ENCODE measurements at regions not wholly inside any gene's neighbourhood (a gene's known extent, or its start where the extent isn't known, plus 50 kb on each side); places are given as distances from the start of the nearest gene placed in this dataset.

- TF ChIP-seq ZNF318 (CRISPR knock-in tag; IDR thresholded peaks at IDR 0.05) (peak; percentile 96), DR1 (CRISPR knock-in tag; IDR thresholded peaks at IDR 0.05) (no peak), PHB2 (IDR thresholded peaks at IDR 0.05; ENCODE audit: partially characterized antibody) (no peak), NRL (CRISPR knock-in tag; IDR thresholded peaks at IDR 0.05; ENCODE audit: borderline replicate concordance) (no peak; the same call in 1 of the 2 replicates), ZBTB43 (CRISPR knock-in tag; conservative IDR thresholded peaks at IDR 0.05) (peak; percentile 100), ZNF841 (CRISPR knock-in tag; IDR thresholded peaks at IDR 0.05; ENCODE audit: borderline replicate concordance) (0 out of 2 replicates have a peak, but pooled peaks have one; percentile 77), HNRNPH1 (optimal IDR thresholded peaks at IDR 0.05; ENCODE audit: low read depth, low read length) (no peak), ZBED4 (CRISPR knock-in tag; IDR thresholded peaks at IDR 0.05; ENCODE audit: borderline replicate concordance) (peak; percentile 81), ZNF674 (CRISPR knock-in tag; IDR thresholded peaks at IDR 0.05; ENCODE audit: low read depth) (no peak), ZNF672 (CRISPR knock-in tag; IDR thresholded peaks at IDR 0.05) (no peak), ZNF713 (CRISPR knock-in tag; IDR thresholded peaks at IDR 0.05) (no peak; the same call in 1 of the 2 replicates), ZNF292 (CRISPR knock-in tag; IDR thresholded peaks at IDR 0.05; ENCODE audit: borderline replicate concordance, low read depth) (peak; percentile 88), ZNF331 (CRISPR knock-in tag; IDR thresholded peaks at IDR 0.05) (peak; percentile 97), ZNF207 (IDR thresholded peaks at IDR 0.05; ENCODE audit: borderline replicate concordance) (no peak), NCOA2 (CRISPR knock-in tag; IDR thresholded peaks at IDR 0.05) (peak; percentile 98)
Observed at GRCh38 chr14:34043627-34044372, 92.9 kb upstream of the EGLN3 start (continued).

Data from HepG2 (cell line).